HepG2 (cell line): ENCODE measurements at regions not wholly inside any gene's neighbourhood (a gene's known extent, or its start where the extent isn't known, plus 50 kb on each side); places are given as distances from the start of the nearest gene placed in this dataset.

ENCODE experiments used
- ATAC-seq: fragments of 200-7000 bp; cut with Tn5 transposase; 3 replicates; pipeline ENCODE4 v1.9.1; 2020; ENCODE audit warnings: mild to moderate bottlenecking, moderate library complexity
- BruUV-seq: library from RNA; stranded (reverse); fragments of 400-500 nt; replicated peaks from 2 replicates; lab custom pipeline; 2021; lab: Mats Ljungman, UMichigan
- CTCF ChIA-PET: fragments of 300-600 bp; formaldehyde crosslinking; extraction: SDS; loops from one replicate; lab custom pipeline; 2021; ENCODE audit warnings: low total read pairs, inconsistent platforms, low intra/inter-chr PET ratio; lab: Yijun Ruan, JAX
- POLR2A ChIA-PET: fragments of 350-600 bp; sonication (Branson Sonifier 250); formaldehyde crosslinking; loops from one replicate; lab custom pipeline; 2020; ENCODE audit warnings: antibody characterized with exemption, inconsistent platforms; lab: Yijun Ruan, JAX
- DNase-seq: peaks from one replicate; pipeline ENCODE4 v3.0.0-alpha.2; 2015; ENCODE audit warnings: low spot score
- FAIRE-seq: peaks from 3 replicates; lab custom pipeline; 2011; peaks lifted over from hg19 to GRCh38; lab: Jason Lieb, UNC
- H2AFZ ChIP-seq: one replicate; pipeline ENCODE4 v1.6.1; 2011; ENCODE audit warnings: low read length, inconsistent platforms
- H3K27ac ChIP-seq: fragments of 300-600 bp; 3 replicates; pipeline ENCODE4 v1.8.0; 2011; ENCODE audit warnings: mixed run types, mild to moderate bottlenecking, mixed read lengths, low read length, inconsistent platforms; ENCODE audit not compliant: insufficient read depth; ENCODE audit errors: extremely low read length
- H3K27me3 ChIP-seq, 2 experiments: fragments of 200-600 bp in 1 of 2; 2 replicates in 1 of 2; 3 replicates in 1 of 2; pipeline versions ENCODE4 v1.6.0 to v1.8.0; 2011; ENCODE audit warnings: low read length in 2 of 2, mild to moderate bottlenecking in 2 of 2, moderate library complexity in 2 of 2, inconsistent platforms in 1 of 2; ENCODE audit not compliant: insufficient read depth in 2 of 2, control insufficient read depth in 1 of 2
- H3K36me3 ChIP-seq, 2 experiments: fragments of 200-600 bp in 1 of 2; replicated peaks in 1 of 2; 2 replicates in 1 of 2; 3 replicates in 1 of 2; pipeline versions ENCODE4 v1.5.1 to v1.8.0; 2011; ENCODE audit warnings: low read length in 2 of 2, inconsistent platforms in 1 of 2; ENCODE audit not compliant: insufficient read depth in 2 of 2, control insufficient read depth in 1 of 2
- H3K4me1 ChIP-seq: 2 replicates; pipeline ENCODE4 v1.5.1; 2012; ENCODE audit warnings: low read length, inconsistent platforms; ENCODE audit not compliant: insufficient read depth
- H3K4me2 ChIP-seq: 2 replicates; pipeline ENCODE4 v1.6.0; 2011; ENCODE audit warnings: low read depth, low read length, inconsistent platforms
- H3K4me3 ChIP-seq, 3 experiments: fragments of 200-600 bp in 1 of 3; sonication (generic), shearing (Covaris generic) in 1 of 3; replicated peaks in 1 of 3; 2 replicates each; pipeline ENCODE4 v1.5.1; 2011 to 2016; ENCODE audit warnings: low read length in 3 of 3, inconsistent platforms in 2 of 3, low read depth in 2 of 3, mild to moderate bottlenecking in 2 of 3, control low read depth in 1 of 3, mixed read lengths in 1 of 3; ENCODE audit not compliant: insufficient read depth in 1 of 3
- H3K79me2 ChIP-seq: one replicate; pipeline ENCODE4 v1.6.1; 2011; ENCODE audit warnings: low read length, inconsistent platforms; ENCODE audit not compliant: insufficient read depth
- H3K9ac ChIP-seq: 2 replicates; pipeline ENCODE4 v1.6.0; 2011; ENCODE audit warnings: mild to moderate bottlenecking, low read depth, low read length, inconsistent platforms; ENCODE audit not compliant: insufficient read depth
- H3K9me3 ChIP-seq: 2 replicates; pipeline ENCODE4 v1.5.1; 2012; ENCODE audit warnings: mild to moderate bottlenecking, low read length
- H4K20me1 ChIP-seq: 2 replicates; pipeline ENCODE4 v1.6.0; 2011; ENCODE audit warnings: inconsistent platforms, mild to moderate bottlenecking, low read length, moderate library complexity; ENCODE audit not compliant: insufficient read depth
- CREB1 ChIP-seq, 2 experiments: fragments of 450-650 bp in 1 of 2; IDR thresholded peaks; 2 replicates each; pipeline ENCODE4 v1.6.1; 2016 to 2017; ENCODE audit warnings: control low read depth in 1 of 2, mild to moderate bottlenecking in 1 of 2, missing compliant biosample characterization in 1 of 2, missing genetic modification characterization in 1 of 2
- DNMT3B ChIP-seq: conservative IDR thresholded peaks from 2 replicates; pipeline ENCODE4 v1.6.1; 2016; ENCODE audit warnings: missing biosample characterization, control low read depth
- ELF3 ChIP-seq: IDR thresholded peaks from 2 replicates; pipeline ENCODE4 v1.6.1; 2016; ENCODE audit warnings: missing genetic modification reagents, missing compliant biosample characterization
- LCORL ChIP-seq, 2 experiments: fragments of 450-650 bp in 1 of 2; sonication (generic) in 1 of 2; formaldehyde crosslinking in 1 of 2; IDR thresholded peaks; 2 replicates each; pipeline versions ENCODE4 v1.5.0 to v1.6.1; 2017 to 2020; ENCODE audit warnings: antibody characterized with exemption in 1 of 2, missing genetic modification reagents in 1 of 2
- NR2F2 ChIP-seq: IDR thresholded peaks from 2 replicates; pipeline ENCODE4 v1.6.1; 2012; ENCODE audit warnings: low read depth, inconsistent platforms, borderline replicate concordance
- SP1 ChIP-seq, 2 experiments: fragments of 450-650 bp in 1 of 2; sonication (generic) in 1 of 2; formaldehyde crosslinking in 1 of 2; IDR thresholded peaks; 2 replicates each; pipeline versions ENCODE4 v1.4.0 to v1.6.1; 2016 to 2020; ENCODE audit warnings: missing genetic modification reagents in 1 of 2
- ZNF225 ChIP-seq: sonication (generic); formaldehyde crosslinking; IDR thresholded peaks from 2 replicates; pipeline ENCODE4 v1.4.0; 2020; ENCODE audit warnings: mild to moderate bottlenecking, missing genetic modification reagents
- WGBS: methylation state at CpG from one replicate; pipeline ENCODE4 v1.1.6; 2017; ENCODE audit warnings: low lambda C conversion rate; 5-methylcytosine and 5-hydroxymethylcytosine counted together
- in situ Hi-C: cut with HindIII; loops from 2 replicates; pipeline ENCODE4 v1.10.0; 2017; ENCODE audit warnings: low pct_unique_long_range_greater_than_20kb; ENCODE audit not compliant: extremely low pct_ligation_motif_present
- intact Hi-C: fragments of 100-400 bp; cut with micrococcal nuclease; formaldehyde crosslinking; loops from one replicate; pipeline ENCODE4 v1.10.0; 2022; ENCODE audit not compliant: unreplicated experiment
- TF ChIP-seq, protein P1 (sequence below): fragments of 450-650 bp; IDR thresholded peaks from 2 replicates; pipeline ENCODE4 v1.6.1; 2017; ENCODE audit warnings: mild to moderate bottlenecking
- TF ChIP-seq, protein P2 (sequence below): sonication (generic); formaldehyde crosslinking; IDR thresholded peaks from 2 replicates; pipeline ENCODE4 v1.4.0; 2020; ENCODE audit warnings: missing genetic modification reagents, mild to moderate bottlenecking, borderline replicate concordance
- TF ChIP-seq, protein P3 (sequence below): sonication (generic); formaldehyde crosslinking; IDR thresholded peaks from 2 replicates; pipeline ENCODE4 v1.4.0; 2020; ENCODE audit warnings: mild to moderate bottlenecking, missing genetic modification reagents
- TF ChIP-seq, protein P4 (sequence below): IDR thresholded peaks from 2 replicates; pipeline ENCODE4 v1.6.1; 2016; ENCODE audit warnings: low read depth, borderline replicate concordance

DNA sequence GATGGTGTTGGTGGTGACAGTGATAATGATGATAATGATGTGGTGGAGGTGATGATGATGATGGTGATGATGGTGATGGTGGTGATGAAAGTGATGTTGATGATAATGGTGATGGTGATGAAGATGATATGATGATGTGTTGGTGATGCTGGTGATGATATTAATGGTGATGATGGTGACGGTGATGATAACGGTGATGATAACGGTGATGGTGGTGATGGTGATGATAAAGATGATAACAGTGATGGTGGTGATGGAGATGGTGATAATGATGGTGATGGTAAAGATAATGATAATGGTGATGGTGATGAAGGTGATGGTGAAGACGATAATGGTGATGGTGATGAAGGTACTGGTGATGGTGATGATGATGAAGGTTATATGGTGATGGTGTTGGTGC, 76.6 kb downstream of the UNCX start:
- FAIRE-seq (no peak), ATAC-seq (no peak), DNase-seq (no peak)
- Histone ChIP-seq H3K4me1 (no peaks in the 10 kb centered on the region), H2AFZ (no peak overlapping the region), H4K20me1 (no peaks in the 10 kb centered on the region), H3K9ac (no peak overlapping the region), H3K27me3 (peaks cover 2 to 31% of the 10 kb centered on the region in 2 experiments; a peak in 4 of 5 replicates), H3K36me3 (no peaks in the 10 kb centered on the region), H3K4me2 (no peak overlapping the region), H3K79me2 (no peaks in the 10 kb centered on the region), H3K4me3 (no peak overlapping the region), H3K9me3 (no peaks in the 10 kb centered on the region), H3K27ac (no peak overlapping the region)
- in situ Hi-C loops: no loop called here
- CTCF ChIA-PET: no interaction called here
- POLR2A ChIA-PET: no interaction called here
- WGBS: 48% methylated on average over 4 of the region's 4 CpGs
- BruUV-seq: no TSS peak
- intact Hi-C loops: no loop called here
- 0 out of 2 replicates have a peak, but pooled peaks have one; percentile 34 for TF ChIP-seq SP1 (IDR thresholded peaks at IDR 0.05)
- no peak for TF ChIP-seq SP1 (CRISPR knock-in tag; IDR thresholded peaks at IDR 0.05)
- TF ChIP-seq CREB1 (IDR thresholded peaks at IDR 0.05): peak; percentile 93
- no peak for TF ChIP-seq CREB1 (CRISPR knock-in tag; IDR thresholded peaks at IDR 0.05)
- TF ChIP-seq, protein P1, sequence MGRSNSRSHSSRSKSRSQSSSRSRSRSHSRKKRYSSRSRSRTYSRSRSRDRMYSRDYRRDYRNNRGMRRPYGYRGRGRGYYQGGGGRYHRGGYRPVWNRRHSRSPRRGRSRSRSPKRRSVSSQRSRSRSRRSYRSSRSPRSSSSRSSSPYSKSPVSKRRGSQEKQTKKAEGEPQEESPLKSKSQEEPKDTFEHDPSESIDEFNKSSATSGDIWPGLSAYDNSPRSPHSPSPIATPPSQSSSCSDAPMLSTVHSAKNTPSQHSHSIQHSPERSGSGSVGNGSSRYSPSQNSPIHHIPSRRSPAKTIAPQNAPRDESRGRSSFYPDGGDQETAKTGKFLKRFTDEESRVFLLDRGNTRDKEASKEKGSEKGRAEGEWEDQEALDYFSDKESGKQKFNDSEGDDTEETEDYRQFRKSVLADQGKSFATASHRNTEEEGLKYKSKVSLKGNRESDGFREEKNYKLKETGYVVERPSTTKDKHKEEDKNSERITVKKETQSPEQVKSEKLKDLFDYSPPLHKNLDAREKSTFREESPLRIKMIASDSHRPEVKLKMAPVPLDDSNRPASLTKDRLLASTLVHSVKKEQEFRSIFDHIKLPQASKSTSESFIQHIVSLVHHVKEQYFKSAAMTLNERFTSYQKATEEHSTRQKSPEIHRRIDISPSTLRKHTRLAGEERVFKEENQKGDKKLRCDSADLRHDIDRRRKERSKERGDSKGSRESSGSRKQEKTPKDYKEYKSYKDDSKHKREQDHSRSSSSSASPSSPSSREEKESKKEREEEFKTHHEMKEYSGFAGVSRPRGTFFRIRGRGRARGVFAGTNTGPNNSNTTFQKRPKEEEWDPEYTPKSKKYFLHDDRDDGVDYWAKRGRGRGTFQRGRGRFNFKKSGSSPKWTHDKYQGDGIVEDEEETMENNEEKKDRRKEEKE: no peak
- 0 out of 2 replicates have a peak, but pooled peaks have one; percentile 22 for TF ChIP-seq LCORL (IDR thresholded peaks at IDR 0.05)
- no peak for TF ChIP-seq LCORL (CRISPR knock-in tag; IDR thresholded peaks at IDR 0.05)
- TF ChIP-seq DNMT3B (CRISPR knock-in tag): no peak
- TF ChIP-seq ZNF225: no peak
- TF ChIP-seq, protein P2, sequence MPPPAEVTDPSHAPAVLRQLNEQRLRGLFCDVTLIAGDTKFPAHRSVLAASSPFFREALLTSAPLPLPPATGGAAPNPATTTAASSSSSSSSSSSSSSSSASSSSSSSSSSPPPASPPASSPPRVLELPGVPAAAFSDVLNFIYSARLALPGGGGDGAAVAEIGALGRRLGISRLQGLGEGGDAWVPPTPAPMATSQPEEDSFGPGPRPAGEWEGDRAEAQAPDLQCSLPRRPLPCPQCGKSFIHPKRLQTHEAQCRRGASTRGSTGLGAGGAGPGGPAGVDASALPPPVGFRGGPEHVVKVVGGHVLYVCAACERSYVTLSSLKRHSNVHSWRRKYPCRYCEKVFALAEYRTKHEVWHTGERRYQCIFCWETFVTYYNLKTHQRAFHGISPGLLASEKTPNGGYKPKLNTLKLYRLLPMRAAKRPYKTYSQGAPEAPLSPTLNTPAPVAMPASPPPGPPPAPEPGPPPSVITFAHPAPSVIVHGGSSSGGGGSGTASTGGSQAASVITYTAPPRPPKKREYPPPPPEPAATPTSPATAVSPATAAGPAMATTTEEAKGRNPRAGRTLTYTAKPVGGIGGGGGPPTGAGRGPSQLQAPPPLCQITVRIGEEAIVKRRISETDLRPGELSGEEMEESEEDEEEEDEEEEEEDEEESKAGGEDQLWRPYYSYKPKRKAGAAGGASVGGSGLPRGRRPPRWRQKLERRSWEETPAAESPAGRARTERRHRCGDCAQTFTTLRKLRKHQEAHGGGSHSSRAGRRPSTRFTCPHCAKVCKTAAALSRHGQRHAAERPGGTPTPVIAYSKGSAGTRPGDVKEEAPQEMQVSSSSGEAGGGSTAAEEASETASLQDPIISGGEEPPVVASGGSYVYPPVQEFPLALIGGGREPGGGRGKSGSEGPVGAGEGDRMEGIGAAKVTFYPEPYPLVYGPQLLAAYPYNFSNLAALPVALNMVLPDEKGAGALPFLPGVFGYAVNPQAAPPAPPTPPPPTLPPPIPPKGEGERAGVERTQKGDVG: no peak
- TF ChIP-seq ELF3 (CRISPR knock-in tag): no peak
- TF ChIP-seq NR2F2: no peak
- TF ChIP-seq, protein P3, sequence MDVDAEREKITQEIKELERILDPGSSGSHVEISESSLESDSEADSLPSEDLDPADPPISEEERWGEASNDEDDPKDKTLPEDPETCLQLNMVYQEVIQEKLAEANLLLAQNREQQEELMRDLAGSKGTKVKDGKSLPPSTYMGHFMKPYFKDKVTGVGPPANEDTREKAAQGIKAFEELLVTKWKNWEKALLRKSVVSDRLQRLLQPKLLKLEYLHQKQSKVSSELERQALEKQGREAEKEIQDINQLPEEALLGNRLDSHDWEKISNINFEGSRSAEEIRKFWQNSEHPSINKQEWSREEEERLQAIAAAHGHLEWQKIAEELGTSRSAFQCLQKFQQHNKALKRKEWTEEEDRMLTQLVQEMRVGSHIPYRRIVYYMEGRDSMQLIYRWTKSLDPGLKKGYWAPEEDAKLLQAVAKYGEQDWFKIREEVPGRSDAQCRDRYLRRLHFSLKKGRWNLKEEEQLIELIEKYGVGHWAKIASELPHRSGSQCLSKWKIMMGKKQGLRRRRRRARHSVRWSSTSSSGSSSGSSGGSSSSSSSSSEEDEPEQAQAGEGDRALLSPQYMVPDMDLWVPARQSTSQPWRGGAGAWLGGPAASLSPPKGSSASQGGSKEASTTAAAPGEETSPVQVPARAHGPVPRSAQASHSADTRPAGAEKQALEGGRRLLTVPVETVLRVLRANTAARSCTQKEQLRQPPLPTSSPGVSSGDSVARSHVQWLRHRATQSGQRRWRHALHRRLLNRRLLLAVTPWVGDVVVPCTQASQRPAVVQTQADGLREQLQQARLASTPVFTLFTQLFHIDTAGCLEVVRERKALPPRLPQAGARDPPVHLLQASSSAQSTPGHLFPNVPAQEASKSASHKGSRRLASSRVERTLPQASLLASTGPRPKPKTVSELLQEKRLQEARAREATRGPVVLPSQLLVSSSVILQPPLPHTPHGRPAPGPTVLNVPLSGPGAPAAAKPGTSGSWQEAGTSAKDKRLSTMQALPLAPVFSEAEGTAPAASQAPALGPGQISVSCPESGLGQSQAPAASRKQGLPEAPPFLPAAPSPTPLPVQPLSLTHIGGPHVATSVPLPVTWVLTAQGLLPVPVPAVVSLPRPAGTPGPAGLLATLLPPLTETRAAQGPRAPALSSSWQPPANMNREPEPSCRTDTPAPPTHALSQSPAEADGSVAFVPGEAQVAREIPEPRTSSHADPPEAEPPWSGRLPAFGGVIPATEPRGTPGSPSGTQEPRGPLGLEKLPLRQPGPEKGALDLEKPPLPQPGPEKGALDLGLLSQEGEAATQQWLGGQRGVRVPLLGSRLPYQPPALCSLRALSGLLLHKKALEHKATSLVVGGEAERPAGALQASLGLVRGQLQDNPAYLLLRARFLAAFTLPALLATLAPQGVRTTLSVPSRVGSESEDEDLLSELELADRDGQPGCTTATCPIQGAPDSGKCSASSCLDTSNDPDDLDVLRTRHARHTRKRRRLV (CRISPR knock-in tag): no peak
- TF ChIP-seq, protein P4, sequence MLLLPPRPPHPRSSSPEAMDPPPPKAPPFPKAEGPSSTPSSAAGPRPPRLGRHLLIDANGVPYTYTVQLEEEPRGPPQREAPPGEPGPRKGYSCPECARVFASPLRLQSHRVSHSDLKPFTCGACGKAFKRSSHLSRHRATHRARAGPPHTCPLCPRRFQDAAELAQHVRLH: no peak
